ENCODE measurements at regions not wholly inside any gene's neighbourhood (a gene's known extent, or its start where the extent isn't known, plus 50 kb on each side); places are given as distances from the start of the nearest gene placed in this dataset.
A peak's percentile ranks its signal among the peaks of the same experiment; 100 is the strongest.
"Not testable (repeated sequence)": the region's sequence is repeated elsewhere in the genome, so short reads cannot be mapped to it uniquely, and the experiment has no call there.

DNA sequence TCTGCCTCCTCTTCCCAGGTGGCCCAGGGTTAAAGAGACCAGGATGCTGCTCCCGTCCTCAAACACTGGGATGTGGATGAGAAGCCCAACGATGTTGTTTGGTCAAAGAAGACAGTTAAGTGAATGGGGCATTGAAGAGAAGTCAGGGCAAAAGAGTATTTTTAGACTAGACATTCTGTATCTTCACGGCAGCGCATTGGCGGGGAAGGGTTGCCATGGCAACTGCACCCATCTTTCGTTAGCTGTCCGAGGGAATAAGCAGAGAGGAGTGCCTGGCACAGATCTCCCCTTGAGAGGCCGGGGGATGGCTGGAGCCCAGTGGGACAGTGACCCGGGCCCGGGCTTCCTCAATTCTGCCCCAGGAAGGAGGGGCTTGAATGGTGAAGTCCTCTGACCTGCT lies 56.4 kb upstream of the GPR31 start:
- H3K27me3 ChIP-seq (ENCODE audit: insufficient read depth, poor library complexity, severe bottlenecking) = peaks cover 2% of the 10 kb centered on the region
- DNase-seq (ENCODE audit: low read depth in 1 of 2, low spot score in 1 of 2) = no peak
- no peak overlapping the region for H3K4me3 ChIP-seq (replicated peaks; ENCODE audit: insufficient read depth, low read length)
- H3K27ac ChIP-seq (replicated peaks) = no peak overlapping the region
- TF ChIP-seq, protein P1, sequence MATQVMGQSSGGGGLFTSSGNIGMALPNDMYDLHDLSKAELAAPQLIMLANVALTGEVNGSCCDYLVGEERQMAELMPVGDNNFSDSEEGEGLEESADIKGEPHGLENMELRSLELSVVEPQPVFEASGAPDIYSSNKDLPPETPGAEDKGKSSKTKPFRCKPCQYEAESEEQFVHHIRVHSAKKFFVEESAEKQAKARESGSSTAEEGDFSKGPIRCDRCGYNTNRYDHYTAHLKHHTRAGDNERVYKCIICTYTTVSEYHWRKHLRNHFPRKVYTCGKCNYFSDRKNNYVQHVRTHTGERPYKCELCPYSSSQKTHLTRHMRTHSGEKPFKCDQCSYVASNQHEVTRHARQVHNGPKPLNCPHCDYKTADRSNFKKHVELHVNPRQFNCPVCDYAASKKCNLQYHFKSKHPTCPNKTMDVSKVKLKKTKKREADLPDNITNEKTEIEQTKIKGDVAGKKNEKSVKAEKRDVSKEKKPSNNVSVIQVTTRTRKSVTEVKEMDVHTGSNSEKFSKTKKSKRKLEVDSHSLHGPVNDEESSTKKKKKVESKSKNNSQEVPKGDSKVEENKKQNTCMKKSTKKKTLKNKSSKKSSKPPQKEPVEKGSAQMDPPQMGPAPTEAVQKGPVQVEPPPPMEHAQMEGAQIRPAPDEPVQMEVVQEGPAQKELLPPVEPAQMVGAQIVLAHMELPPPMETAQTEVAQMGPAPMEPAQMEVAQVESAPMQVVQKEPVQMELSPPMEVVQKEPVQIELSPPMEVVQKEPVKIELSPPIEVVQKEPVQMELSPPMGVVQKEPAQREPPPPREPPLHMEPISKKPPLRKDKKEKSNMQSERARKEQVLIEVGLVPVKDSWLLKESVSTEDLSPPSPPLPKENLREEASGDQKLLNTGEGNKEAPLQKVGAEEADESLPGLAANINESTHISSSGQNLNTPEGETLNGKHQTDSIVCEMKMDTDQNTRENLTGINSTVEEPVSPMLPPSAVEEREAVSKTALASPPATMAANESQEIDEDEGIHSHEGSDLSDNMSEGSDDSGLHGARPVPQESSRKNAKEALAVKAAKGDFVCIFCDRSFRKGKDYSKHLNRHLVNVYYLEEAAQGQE (IDR thresholded peaks at IDR 0.05; ENCODE audit: insufficient replicate concordance, low read depth) = no peak
- TF ChIP-seq, protein P2, sequence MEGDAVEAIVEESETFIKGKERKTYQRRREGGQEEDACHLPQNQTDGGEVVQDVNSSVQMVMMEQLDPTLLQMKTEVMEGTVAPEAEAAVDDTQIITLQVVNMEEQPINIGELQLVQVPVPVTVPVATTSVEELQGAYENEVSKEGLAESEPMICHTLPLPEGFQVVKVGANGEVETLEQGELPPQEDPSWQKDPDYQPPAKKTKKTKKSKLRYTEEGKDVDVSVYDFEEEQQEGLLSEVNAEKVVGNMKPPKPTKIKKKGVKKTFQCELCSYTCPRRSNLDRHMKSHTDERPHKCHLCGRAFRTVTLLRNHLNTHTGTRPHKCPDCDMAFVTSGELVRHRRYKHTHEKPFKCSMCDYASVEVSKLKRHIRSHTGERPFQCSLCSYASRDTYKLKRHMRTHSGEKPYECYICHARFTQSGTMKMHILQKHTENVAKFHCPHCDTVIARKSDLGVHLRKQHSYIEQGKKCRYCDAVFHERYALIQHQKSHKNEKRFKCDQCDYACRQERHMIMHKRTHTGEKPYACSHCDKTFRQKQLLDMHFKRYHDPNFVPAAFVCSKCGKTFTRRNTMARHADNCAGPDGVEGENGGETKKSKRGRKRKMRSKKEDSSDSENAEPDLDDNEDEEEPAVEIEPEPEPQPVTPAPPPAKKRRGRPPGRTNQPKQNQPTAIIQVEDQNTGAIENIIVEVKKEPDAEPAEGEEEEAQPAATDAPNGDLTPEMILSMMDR (IDR thresholded peaks at IDR 0.05; ENCODE audit: insufficient read depth, low read length) = no peak
- TF ChIP-seq GABPA (IDR thresholded peaks at IDR 0.05; ENCODE audit: low read depth) (no peak), POLR2AphosphoS5 (IDR thresholded peaks at IDR 0.05; ENCODE audit: low read depth) (no peak), SPI1 (IDR thresholded peaks at IDR 0.05; ENCODE audit: borderline replicate concordance, low read depth) (no peak)

DNA sequence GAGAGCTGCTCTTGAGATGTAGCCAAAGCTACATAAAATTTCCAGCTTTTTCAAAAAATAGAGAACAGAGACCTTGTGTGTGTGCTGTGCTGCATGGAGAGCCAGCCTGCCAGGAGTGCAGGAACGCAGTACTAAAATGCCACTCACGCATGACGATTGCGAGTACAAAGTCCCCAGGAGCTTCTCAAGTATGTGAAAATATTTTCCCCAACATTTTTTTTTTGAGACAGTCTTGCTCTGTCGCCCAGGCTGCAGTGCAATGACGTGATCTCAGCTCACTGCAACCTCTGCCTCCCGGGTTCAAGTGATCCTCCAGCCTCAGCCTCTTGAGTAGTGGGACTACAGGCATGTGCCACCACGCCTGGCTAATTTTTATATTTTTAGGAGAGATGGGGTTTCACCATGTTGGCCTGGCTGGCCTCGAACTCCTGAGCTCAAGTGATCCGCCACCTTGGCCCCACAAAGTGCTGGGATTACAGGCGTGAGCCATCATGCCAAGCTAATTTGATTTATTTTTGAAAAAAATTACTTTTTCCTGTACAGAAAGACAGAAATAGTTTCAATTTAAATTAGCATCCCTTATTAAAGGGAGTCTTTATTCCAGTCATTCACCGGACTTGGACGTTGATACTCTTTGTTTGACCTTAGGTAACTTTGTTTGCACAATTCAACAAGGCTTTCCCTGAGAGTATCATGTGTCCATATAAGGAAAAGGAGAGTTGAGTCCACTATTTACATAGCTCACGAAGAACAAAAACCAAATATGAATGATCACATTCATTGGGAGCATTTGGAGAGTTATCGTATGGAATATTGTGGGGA lies 57.9 kb upstream of the GPR31 start:
- H3K27me3 ChIP-seq (ENCODE audit: insufficient read depth, poor library complexity, severe bottlenecking); H3K4me3 ChIP-seq (replicated peaks; ENCODE audit: insufficient read depth, low read length); H3K27ac ChIP-seq (replicated peaks); DNase-seq (ENCODE audit: low read depth in 1 of 2, low spot score in 1 of 2): not testable (repeated sequence)

DNA sequence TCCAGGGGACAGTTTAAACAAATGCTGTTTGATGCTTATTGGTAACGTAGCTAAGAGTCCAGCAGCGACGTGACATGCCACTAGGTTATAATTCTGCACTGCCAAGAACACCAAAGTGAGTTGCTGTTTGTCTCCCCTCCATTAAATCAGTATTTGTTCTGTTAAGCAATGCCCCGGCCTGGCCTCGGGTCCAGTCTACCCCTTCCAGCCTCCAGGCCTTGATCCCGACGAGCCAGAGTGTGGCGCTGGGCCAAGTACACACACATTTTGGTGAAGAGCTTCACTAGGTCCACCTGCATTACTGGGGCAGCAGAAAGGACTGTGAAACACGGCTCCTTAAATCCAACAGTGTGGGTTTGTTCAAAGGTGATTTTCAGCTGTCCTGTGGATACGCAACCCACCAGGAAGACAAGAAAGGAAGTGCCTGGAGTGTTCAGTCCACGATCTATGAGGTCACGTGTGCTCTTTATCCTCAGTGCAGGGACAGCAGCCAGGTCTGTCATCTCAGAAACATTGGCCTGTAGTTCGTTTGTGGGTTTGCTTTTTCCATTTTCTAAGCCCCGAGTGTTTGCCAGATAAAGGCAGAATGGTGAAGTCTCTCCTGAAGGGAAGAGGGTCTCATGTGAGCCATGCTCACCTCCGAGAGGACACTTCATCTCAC lies 58.7 kb upstream of the GPR31 start:
- not testable (repeated sequence) for H3K27me3 ChIP-seq (ENCODE audit: insufficient read depth, poor library complexity, severe bottlenecking); DNase-seq (ENCODE audit: low read depth in 1 of 2, low spot score in 1 of 2); H3K27ac ChIP-seq (replicated peaks); H3K4me3 ChIP-seq (replicated peaks; ENCODE audit: insufficient read depth, low read length)

DNA sequence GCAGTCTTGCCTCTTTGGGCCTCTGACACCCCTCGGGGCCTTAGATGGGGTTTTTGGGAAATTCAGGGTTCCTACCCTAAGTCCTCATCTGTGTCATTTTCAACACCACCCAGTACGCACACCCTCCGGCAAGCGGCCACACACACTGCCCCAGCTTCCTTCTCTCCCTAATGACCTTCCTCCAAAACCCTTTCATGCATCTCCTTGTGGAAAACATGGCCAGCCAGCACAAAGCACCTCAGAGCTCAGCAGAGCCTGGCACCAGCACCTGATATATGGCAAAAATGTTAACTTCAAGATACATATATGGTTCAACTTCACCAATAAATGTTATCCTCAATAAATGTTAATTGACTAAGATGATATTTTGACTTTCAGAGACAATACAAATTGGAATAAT lies 59.3 kb upstream of the GPR31 start:
- H3K27me3 ChIP-seq (ENCODE audit: insufficient read depth, poor library complexity, severe bottlenecking); H3K4me3 ChIP-seq (replicated peaks; ENCODE audit: insufficient read depth, low read length); H3K27ac ChIP-seq (replicated peaks); DNase-seq (ENCODE audit: low read depth in 1 of 2, low spot score in 1 of 2): not testable (repeated sequence)

DNA sequence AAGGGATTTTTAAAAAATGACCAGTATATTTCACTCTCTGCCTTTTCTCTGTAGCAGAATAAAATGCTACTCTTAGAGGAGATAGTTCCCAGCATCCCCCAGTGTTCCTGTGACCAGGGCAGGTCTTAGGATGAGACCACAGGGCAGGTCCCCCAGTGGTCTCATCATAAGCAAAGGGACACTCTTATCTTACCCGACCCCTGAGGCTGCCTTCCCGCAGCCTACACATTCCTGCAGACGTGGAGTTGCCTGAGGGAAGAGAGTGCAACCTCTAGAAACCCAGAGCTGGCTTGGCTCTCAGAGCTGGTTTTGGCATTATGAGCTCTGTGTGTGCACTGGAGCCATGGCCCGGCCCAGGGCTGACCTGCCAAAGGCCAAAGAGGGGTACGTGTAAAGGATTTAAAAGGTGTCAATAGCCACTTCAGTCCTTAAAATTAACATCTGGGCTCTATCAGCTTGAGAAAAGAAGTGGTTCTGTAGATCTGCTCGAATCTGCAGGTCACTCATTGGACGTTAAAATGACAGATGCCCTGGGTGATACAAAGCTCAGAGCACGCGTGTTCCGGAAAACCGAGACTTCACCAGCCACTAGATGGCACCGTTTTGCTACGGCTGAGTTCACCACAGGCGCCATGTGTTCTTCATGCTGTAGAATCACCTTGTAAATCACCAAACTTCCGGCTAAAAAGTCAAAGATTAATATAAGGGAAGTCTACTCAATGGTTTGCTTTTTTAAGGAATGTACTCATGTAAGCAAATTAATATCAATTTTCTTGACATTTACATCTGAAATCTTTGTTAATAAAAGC lies 60.4 kb upstream of the GPR31 start:
- H3K4me3 ChIP-seq (replicated peaks; ENCODE audit: insufficient read depth, low read length); H3K27ac ChIP-seq (replicated peaks); H3K27me3 ChIP-seq (ENCODE audit: insufficient read depth, poor library complexity, severe bottlenecking): not testable (repeated sequence)
- DNase-seq (ENCODE audit: low read depth in 1 of 2, low spot score in 1 of 2) = peak in 1 of 2 experiments; percentile 18

DNA sequence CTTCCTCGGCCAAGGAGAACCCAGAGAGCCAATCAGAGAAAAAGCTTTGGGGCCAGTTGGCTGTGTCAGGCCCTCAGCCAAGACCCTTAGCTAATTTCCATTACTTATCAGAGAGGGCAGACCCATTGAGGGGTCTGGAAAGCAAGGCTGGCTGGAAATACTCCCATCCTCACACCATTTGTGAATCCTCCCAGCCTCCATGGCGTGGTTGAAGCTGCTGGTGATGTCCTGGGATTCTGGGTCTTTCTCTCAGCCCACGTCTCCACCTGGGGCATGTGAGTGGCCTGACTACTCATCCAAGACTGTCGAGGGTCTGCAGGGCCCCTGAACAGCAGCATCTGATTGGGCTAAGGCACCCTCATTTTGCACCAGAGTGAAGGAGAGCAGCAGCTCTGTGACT lies 61.3 kb upstream of the GPR31 start:
- DNase-seq (ENCODE audit: low read depth in 1 of 2, low spot score in 1 of 2) = not testable (repeated sequence)

DNA sequence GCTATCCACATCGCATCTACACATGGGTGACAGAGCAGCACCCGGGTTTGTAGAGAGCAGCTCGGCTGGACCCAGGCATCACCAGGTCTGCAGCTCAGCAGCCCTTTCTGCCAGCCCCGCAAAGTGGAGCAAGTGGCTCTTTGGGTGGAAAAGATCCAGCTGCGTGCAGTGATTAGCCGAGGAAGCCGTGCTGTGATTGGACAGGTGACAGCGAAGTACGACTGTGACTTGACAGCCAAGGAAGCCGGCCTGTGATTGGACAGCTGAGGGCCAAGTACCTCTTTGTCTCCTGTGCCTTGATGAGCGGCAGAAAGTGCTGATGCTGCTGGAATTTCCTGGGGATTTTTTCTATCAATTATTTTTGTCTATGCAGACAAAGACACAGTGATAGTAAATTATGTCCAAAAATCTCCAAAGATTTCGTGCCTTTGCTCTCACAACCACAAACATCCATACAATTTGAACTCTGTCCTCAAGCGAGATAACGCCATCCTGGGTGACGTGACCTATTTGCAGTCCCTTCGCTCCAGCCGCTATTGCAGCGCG lies 62.3 kb upstream of the GPR31 start:
- TF ChIP-seq POLR2AphosphoS5 (IDR thresholded peaks at IDR 0.05; ENCODE audit: low read depth) (no peak), SPI1 (IDR thresholded peaks at IDR 0.05; ENCODE audit: borderline replicate concordance, low read depth) (no peak), GABPA (IDR thresholded peaks at IDR 0.05; ENCODE audit: low read depth) (no peak)
- TF ChIP-seq, protein P2 (IDR thresholded peaks at IDR 0.05; ENCODE audit: insufficient read depth, low read length) = no peak
- TF ChIP-seq, protein P1 (IDR thresholded peaks at IDR 0.05; ENCODE audit: insufficient replicate concordance, low read depth) = no peak
- no peaks in the 10 kb centered on the region for H3K27me3 ChIP-seq (ENCODE audit: insufficient read depth, poor library complexity, severe bottlenecking)
- no peak overlapping the region for H3K4me3 ChIP-seq (replicated peaks; ENCODE audit: insufficient read depth, low read length)
- H3K27ac ChIP-seq (replicated peaks) = no peak overlapping the region
- no peak for DNase-seq (ENCODE audit: low read depth in 1 of 2, low spot score in 1 of 2)

More for the DNA sequence above, 61.3 kb upstream of the GPR31 start:
- H3K4me3 ChIP-seq (replicated peaks; ENCODE audit: insufficient read depth, low read length); H3K27ac ChIP-seq (replicated peaks); H3K27me3 ChIP-seq (ENCODE audit: insufficient read depth, poor library complexity, severe bottlenecking): not testable (repeated sequence)

Measured in HL-60 (cell line).